HG02884 (cell line): ENCODE measurements at regions not wholly inside any gene's neighbourhood (a gene's known extent, or its start where the extent isn't known, plus 50 kb on each side); places are given as distances from the start of the nearest gene placed in this dataset.

Experiments
- ATAC-seq: cut with Tn5 transposase; IDR thresholded peaks from one replicate; pipeline ENCODE4 v1.9.1; 2021; ENCODE audit warnings: mild to moderate bottlenecking, moderate library complexity; ENCODE audit not compliant: unreplicated experiment

DNA sequence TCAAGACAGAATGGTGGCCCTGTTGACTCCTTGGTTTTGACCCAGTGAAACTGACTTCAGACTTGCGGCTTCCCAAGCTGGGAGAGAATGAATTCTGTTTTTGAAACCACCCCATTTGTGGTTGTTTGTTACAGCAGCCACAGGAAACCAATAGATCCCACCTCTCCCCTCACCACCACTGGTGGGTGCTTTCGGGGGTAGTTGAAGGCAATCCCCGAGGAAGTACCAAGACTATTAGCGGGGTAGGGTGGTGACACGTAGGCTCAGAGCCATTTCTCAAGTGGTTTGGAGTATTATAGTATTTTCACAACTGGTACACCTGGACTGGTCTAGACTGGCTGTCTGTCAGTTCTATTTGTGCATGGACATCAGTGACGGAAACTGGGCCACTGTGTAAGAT lies 189.1 kb upstream of the RBPJ start:
- peak; percentile 37 for ATAC-seq

DNA sequence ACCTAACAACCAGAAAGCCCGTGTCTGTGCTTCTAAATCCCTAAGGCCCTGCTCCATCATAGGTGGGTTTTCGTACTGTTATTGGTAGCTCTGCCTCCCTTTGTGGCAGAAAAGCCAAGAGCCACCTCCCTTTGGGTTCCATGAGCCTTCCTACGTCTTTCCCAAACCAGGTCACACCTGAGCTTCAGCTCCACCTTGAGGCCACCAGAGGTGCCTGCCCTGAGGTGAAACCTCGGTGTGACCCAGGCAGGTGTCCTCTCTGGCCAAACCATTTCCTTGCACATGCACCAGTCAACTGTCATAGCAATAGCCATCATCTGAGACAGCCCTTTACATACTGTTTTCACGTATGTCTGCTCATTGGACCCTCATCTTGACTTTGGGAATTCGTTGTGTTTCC lies 188.0 kb upstream of the RBPJ start:
- no peak for ATAC-seq

DNA sequence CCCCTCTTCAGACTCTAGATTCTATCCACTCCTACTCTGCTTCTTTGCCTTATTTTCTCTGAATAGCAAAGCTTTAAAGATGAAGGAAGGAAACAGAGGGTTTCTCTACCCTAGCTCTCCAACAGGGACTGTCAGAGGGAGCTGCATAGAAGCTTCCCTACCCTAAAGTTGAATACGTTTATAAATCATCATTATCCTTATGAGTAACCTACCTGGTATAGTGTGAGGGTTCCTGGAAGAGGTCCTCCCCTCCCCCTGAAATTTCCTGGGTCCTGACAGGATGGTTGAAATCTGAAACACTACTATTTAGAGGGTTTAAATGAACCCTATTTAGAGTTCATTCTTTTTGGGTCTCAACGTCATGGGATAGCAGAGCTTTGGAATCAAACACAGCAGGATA lies 187.0 kb upstream of the RBPJ start:
- ATAC-seq: no peak

DNA sequence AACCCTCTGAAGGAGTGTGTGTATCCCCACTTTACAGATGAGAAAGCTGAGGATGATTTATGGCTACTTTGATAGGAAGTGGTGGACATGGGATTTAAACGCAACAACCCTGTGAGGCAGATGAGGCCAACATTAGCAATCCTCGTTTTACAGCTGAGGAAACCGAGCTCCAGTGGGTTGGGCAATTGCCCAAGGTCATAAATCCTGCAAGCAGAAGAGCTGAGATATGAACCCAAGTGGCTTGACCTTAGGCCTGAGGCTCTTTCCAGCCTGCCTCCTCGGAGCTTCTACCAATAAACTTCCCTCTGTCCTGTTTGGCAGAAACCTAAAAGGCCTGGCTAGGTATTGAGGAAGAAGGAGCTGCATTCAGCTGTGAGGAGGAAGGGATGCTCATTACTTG lies 185.5 kb upstream of the RBPJ start:
- ATAC-seq: no peak

DNA sequence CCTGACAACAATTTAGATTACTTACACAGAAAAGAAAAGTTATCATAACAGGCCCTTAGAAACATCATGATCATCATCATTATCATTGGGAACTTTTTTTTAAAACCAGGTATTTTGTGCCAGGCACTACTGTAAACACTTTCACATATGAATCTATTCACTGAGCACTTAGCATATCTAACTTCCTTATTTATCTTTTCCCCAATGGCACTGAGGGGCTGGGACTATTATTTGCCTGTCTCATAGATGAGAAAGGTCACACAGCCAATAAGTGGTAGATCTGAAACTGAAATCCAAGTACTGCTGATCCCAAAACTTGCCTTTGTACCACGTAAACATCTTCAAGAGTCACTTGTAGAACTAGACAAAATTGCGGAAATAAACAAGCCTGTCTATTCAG lies 184.2 kb upstream of the RBPJ start:
- no peak for ATAC-seq

DNA sequence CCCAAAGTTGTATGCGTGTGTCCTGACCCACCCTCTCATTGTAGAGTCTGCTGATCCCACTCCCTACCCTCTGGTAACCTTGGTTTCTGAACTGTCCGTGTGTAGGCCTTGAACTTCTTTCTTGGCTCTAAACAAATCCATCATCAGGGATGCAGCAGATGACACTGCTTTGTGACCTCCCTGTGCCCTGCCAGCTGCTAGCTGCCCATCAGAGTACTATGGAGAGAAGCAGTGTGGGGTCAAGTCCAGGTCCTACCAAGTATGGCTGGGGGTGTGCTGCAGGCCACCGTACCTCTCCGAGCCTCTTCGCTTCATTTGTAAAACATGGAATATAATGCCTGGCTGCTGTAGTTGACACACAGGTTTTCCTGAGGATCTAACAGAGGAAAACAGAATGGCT lies 183.5 kb upstream of the RBPJ start:
- no peak for ATAC-seq

DNA sequence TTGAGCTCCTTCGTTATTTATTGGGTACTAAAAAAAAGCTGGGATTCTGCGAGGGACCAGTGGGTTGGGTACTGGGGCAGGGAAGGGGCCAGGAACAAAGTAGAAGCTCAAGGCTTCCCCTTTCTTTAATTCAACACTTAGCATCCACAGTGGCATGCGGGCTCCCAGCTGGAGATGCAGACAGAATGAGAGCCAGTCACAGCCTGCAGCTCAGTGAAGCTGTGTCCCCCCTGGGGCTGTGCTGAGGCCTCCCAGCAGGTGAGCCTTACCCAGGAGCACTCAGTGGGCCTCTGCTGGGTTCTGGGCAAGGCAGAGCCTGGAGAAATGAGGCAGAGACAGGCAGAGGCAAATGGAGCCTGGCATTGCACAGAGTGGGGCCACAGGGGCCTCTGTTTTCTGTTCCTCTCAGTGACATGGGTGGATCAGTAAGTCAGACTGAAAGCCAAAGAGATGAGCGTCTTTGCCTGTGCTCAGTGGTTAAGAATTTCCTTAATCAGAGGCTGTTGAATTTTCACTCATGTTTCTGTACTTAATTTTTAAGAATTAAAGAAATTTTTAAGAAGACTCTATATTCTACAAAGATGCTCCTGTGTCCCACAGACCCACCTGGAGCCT lies 181.4 kb upstream of the RBPJ start:
- ATAC-seq: no peak

DNA sequence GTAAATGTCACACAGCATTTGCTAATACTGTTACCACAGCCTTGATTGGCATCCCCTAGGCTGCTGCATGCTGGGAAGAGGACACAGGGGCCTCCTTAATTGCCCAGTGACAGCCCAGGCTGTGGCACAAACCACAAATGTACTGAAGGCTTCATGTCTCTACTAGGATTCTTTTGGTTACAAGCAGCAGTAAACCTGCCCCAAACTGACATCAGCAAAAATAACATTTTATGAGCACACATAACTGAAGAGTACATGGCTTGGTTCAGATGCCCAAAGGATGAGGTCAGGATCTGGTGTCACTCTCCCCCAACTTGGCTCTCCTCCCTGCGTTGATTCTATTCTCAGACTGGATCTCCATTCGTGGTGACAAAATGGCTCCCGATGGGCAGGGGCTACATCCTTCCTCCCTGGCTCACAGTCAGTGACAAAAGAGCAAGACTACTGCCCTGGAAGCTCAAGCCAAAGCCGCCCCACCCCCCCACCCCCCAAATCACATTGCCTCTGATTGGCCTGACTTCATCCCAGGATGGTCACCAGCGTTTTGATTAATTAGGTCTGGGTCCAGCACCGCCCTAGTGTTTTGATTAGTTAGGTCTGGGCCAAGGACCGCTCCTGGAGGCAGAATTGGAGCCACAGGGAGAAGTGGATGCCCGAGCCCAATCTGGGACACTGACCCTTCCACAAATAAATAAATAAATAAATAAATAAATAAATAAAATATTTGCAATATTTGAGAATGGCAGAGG lies 180.5 kb upstream of the RBPJ start:
- no peak for ATAC-seq

DNA sequence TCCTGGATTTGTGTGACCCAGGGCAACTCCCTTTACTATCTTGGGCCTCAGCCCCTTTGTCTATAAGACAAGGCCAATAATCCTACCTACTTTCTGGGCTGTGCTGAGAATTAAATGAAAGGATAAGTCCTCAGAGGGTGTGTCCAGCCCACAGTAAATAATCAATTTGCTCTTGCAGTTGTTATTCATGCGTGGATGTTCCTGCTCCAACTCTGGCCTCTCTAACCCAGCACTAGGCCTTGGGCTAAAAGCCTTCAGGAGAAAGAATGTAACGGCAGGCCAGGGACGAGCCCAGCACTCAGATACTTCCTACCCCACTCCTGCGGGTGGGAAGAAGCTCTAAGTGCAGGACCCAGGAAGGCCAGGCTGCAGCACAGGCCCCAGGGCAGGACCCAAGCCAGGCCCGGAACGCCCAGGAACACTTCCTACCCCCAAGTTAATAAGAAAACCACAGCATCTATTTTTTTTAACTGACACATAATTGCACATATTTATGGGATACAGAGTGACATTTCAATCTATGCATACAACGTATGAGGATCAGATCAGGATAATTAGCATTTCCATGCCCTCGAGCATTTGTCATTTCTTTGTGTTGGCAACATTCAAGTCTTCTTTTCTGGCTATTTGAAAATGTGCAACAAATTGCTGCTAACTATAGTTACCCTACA lies 179.6 kb upstream of the RBPJ start:
- ATAC-seq: no peak

DNA sequence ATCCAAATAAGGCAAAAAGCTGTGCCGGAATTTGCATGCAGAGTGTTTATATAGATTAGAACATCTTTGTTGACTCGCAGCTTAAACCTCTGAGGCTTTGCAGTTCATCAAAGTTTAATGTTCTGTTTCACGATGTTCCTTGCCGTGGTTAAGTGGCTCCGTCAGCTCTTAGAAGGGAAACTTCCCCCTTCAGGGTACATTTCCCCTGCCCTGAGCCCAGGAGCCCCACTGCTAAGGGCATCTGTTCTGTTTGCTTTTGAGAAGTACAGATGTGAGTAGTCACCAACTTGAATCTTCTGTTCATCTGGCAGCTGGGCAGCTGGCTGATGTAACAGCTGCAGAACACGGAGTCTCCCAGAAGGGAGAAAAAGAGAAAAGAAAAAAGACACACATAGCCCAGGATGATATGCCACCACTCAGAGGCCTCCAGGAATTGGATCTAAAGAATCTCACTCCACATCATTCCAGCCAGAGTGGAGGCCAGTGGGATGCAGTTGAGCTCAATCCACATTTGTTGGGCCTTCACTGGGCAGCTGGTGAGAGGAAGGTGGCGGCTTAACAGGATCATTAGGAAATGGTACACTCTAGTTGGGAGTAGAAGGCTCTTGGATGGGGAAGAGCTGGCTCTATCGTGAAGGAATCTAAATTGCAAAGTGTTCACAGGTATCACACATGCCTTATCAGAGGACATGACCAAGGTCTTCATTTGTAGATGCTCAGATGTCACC lies 178.7 kb upstream of the RBPJ start:
- peak; percentile 50 for ATAC-seq

DNA sequence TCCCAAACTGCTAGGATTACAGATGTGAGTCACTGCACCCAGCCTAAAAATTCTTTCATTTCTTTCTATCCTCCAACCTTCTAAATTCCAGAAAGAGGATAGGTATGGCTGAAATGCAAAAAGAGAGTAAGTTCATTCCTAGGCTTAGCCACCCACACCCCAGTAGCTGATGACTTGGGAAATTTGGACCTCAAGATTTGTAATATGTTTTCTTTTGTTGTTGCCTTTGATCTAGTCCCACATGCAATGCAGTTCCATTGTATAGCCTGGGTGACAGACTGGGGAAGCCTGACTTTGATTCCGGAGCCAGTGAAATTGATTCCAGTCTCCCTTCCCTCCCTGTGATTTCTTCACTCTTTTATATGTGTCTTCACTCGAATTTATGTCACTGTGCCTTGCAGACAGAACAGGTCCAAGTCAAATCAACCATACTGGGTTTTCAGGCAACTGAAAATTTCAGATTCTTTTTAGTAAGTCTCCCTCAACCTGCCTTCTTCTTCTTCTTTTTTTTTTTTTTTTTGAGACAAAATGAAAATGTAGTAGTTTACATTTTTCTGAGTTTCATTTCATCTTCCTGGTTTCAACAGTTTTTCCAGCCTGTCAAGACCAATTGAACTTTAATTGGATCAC lies 176.2 kb upstream of the RBPJ start:
- no peak for ATAC-seq

DNA sequence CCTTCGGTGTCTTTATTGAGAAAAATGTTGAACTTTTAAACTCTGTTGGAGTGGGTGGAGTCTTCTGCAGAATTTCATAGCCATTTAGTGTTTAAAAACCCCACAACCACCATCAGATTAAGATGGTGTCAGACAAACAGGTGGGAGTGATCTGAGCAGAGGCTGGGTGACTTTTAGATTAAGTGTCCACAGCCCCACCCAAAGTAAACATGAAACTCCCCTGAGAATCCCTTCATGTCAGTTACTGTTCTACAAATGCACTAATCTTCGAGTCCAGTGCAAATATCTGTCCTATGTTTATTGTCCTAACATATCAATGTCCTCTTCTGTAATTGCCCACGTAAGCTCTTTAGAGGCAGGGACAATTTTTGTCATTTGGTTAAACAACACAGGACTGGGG lies 175.6 kb upstream of the RBPJ start:
- no peak for ATAC-seq

DNA sequence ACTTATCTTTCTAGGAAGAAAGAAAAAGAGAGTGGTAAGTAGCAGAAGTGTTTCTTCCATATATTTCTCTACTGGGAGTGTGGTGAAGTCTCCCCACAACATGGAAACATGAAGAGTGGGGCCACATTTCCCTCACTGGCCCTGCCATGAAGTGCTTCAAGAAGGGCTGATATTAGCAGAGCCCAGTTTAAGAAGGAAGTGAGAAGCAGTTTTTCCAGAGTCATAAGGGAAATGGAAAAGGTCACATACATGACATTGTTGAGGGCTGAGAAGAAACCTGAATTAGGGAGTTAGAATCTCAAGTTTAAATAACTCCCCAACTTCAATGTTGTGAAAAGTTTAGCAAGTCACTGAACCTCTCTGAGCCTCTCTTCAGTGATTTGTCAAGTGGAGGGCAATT lies 171.9 kb upstream of the RBPJ start:
- no peak for ATAC-seq

DNA sequence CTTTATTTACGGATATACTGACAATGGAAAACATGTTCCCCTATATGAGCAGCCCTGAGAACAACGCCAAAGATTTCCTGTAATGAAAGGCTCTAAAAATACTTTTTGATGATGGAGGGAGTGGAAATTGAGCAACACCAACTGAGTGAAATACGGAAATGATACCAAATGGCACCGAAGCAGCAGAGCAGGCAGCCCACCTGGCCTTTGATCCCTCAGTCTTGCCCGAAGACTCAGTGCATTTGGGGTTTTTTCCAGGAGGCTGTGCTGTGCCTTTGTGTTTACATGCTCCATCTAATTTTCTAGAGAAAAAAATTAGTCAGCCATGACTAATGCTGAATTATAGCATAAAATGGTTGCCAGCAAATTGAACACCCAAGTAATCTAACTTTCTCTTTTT lies 169.9 kb upstream of the RBPJ start:
- no peak for ATAC-seq

DNA sequence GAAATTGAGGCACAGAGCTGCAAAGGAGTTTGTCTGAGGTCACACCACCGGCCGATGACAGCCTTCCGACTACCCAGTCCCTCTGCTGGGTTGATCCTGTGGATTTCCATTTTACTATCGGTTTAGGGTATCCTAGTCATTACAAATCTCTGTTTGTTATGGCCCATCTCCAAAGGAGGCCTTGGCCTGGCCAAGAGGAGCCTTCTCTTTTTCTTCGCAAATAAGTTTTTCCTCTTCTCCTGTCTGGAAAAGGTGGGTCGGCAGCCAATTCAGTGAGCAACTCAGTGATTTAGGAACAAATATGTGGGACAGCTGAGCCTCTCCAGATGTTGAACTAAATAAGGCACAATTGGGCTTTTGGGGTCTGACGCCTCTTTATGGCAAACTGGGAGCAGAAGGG lies 169.2 kb upstream of the RBPJ start:
- no peak for ATAC-seq

DNA sequence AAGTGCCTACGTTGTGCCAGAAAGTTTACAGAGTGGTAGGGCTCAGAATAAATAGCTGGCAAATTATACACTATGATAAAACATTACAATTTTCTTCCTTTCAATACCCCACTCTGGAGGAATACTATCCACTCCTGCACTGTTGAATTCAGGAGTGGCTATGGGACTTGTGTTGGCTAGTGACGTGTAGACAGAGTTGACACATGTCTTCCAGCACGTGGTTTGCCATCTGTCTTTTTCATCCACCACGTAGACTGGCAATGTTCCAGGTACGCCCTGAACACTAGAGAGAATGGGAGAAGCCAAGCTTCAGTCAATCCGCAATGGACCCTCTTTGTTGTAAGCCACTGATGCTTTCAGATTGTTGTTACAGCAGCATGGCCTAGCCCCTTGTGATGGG lies 168.8 kb upstream of the RBPJ start:
- ATAC-seq: no peak

DNA sequence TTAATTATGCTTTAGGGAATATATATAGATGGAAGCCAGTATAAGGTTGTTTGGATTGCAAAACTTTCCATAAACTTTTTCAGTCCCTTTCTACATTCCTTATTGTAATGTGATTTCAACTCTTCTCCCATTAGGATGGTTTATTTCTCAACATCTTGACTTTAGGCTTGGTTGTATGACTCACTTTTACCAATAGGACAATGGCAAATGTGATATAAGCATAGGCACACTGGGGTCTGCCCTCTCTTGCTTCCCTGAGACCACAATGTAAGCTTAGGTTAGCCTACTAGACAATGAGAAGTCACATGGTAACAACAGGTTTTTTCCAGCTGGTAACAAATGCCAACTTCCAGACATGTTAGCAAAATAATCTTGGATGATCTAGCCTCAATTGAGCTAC lies 163.3 kb upstream of the RBPJ start:
- ATAC-seq: no peak

DNA sequence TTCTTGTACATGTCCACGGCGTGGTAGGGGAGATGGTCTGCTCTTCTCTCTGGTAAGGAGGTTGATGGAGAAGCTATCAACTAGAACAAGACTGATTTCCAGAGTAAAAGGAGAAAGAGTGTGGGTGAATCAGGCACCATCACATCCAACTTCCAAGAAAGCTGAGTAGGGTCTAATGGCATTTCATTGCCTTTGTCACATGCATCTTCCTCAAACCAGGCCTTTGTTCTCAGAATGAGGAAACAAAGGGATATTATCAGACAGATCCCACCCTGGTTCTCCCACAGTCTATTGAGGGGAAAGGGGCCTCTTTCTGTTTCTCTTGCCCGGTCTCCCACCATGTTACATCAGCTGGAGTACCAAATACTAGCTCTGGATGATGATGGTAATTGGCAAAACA lies 160.2 kb upstream of the RBPJ start:
- ATAC-seq: no peak

DNA sequence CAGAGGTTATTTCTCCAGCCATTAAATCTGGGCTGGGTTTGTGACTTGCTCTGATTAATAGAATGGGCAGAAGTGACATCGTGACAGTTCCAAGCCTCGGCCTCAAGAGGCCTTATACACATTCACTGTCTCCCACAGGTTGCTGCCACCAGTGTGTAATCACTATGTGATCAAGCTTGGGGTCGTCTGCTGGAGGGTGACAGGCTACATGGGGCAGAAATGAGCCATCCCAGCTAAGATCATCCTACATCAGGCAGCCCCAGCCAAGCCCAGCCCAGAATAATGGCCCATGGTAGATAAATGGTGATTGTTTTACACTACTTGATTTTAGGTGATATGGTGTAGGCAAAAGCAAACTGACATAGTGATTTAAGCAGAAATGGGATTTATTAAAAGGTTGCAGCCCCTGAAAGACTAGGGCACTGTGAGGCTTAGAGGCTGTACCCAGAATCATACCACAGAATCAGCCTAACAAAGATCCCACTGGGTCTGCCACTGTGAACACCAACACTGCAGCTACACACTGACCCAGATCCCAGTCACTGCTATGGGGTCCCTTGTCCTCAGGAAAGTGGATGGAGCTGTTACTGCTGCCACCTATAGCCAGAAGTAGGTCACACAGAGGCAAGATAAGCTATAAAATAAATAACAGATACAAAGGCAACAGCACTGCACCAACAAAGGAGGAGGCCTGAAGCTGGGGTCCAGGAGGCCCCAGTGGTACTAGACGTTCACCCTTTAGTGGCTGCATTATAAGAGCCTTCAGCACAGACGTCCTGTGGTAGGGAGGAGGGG lies 159.6 kb upstream of the RBPJ start:
- no peak for ATAC-seq

DNA sequence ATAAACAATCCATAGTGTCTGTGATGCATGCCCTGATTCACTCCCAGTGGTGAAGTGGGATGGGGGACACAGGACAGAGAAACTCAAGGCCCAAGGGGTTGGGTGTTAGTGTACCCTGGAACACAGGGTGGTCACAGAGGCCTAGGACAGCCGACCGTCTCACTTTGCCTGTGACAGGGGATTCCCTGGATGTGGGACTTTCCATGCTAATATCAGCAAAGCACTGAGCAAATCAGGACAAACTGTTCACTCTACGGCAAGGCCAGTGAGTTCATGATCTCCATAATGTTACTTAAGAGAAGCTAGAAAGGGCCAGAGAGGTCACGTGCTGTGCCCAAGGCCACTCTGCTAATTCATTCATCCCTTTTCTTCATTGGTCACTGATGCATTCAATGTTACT lies 158.7 kb upstream of the RBPJ start:
- no peak for ATAC-seq
